ENCODE measurements at regions not wholly inside any gene's neighbourhood (a gene's known extent, or its start where the extent isn't known, plus 50 kb on each side); places are given as distances from the start of the nearest gene placed in this dataset.

DNA sequence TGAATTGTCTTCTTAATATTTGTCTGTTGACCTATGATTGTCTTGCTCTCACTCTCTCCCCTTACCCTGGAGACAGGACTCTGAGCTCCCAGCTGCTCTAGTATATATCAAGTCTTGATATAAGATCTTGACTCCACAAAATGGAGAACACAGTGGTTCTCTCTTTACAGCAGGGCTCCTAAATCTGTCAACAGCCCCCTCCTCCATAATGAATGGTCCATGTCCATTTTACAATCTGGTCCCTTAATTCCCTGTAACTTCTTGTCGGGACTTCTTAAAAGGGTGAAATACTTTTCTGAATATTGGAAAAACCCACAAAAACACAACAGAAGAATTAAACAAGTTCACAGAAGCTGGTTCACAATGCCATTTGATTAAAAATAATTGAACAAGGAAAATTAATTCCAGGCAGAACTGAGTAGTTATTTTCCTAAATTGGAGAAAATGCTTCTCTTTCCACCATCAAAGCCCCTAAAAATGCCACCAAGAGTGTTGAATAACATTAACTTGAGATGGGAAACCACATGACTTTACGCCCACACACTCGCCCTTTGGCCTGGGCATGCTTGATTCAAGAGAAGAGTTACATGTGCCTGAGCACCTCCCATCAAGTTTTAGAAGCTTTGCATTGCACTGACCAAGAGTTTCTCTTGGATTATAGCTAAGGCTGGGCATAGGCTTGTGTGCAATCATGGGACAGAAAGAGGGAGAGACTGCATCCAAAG is 109.8 kb downstream of the TOMM20 start:
- Histone ChIP-seq H3K27me3 (no peaks in the 10 kb centered on the region), H3K27ac (no peak overlapping the region), H3K4me1 (no peaks in the 10 kb centered on the region), H3K4me3 (no peak overlapping the region), H3K9me3 (no peaks in the 10 kb centered on the region), H3K36me3 (no peaks in the 10 kb centered on the region)
- DNase-seq (peak in 2 of 3 donors; percentile 52 to 54), ATAC-seq (peak; percentile 42 to 77 (median 54))
- WGBS (ENCODE audit: insufficient coverage, low coverage, low lambda C conversion rate, missing lambda C conversion rate), result 65% methylated on average over 3 of the region's 3 CpGs
- intact Hi-C loops (cut with DNase I), result no loop called here
- TF ChIP-seq POLR2A (IDR thresholded peaks at IDR 0.05), result no peak
- TF ChIP-seq, protein P1, sequence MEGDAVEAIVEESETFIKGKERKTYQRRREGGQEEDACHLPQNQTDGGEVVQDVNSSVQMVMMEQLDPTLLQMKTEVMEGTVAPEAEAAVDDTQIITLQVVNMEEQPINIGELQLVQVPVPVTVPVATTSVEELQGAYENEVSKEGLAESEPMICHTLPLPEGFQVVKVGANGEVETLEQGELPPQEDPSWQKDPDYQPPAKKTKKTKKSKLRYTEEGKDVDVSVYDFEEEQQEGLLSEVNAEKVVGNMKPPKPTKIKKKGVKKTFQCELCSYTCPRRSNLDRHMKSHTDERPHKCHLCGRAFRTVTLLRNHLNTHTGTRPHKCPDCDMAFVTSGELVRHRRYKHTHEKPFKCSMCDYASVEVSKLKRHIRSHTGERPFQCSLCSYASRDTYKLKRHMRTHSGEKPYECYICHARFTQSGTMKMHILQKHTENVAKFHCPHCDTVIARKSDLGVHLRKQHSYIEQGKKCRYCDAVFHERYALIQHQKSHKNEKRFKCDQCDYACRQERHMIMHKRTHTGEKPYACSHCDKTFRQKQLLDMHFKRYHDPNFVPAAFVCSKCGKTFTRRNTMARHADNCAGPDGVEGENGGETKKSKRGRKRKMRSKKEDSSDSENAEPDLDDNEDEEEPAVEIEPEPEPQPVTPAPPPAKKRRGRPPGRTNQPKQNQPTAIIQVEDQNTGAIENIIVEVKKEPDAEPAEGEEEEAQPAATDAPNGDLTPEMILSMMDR (IDR thresholded peaks at IDR 0.05), result no peak

DNA sequence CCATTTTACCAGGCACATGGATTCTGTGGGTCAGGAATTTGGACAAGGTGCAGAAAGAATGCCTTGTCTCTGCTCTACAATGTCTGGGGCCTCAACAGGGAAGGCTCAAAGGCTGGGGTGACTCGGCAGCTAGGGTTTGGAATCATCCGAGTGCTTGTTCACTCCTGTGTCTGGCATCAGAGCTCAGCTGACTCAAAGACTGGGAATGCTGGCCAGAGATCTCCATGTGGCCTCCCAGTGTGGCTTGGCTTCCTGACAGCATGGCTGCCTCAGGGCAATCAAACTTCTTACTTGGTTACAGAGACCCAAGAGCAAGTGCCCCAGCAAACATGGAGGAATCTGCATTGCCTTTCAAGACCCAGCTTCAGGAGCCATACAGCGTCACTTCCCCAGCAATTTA is 110.5 kb downstream of the TOMM20 start:
- TF ChIP-seq POLR2A (IDR thresholded peaks at IDR 0.05), result no peak
- TF ChIP-seq, protein P1 (IDR thresholded peaks at IDR 0.05), result no peak
- ATAC-seq, result peak in 1 of 4 donors; percentile 39
- Histone ChIP-seq H3K4me3 (no peak overlapping the region), H3K36me3 (no peaks in the 10 kb centered on the region), H3K27ac (no peak overlapping the region), H3K4me1 (no peaks in the 10 kb centered on the region), H3K27me3 (no peaks in the 10 kb centered on the region), H3K9me3 (no peaks in the 10 kb centered on the region)
- 57% methylated on average over 1 of the region's 3 CpGs for WGBS (ENCODE audit: insufficient coverage, low coverage, low lambda C conversion rate, missing lambda C conversion rate)
- peak in 1 of 3 donors; percentile 20 for DNase-seq
- intact Hi-C loops (cut with DNase I), result no loop called here

DNA sequence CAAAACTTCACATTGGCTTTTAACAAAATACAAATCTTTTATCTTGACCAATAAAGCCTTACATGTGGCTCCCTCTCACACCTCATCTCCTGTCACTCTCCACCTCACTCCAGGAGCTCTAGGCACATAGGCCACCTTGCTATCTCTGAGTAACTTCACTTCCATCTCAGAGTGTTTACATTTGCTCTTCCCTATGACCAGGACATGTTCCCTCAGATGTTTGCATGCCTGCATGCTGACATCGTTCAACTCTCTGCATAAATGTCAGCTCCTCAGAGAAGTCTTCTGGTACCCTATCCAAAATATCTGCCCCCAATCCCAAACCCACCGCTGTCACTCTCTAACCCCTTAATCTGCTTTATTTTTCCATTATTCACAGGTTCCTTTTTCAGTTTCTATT is 110.9 kb downstream of the TOMM20 start:
- Histone ChIP-seq H3K36me3 (no peaks in the 10 kb centered on the region), H3K27me3 (no peaks in the 10 kb centered on the region), H3K9me3 (no peaks in the 10 kb centered on the region), H3K27ac (no peak overlapping the region), H3K4me3 (no peak overlapping the region), H3K4me1 (no peaks in the 10 kb centered on the region)
- 80% methylated on average over 2 of the region's 2 CpGs for WGBS (ENCODE audit: insufficient coverage, low coverage, low lambda C conversion rate, missing lambda C conversion rate)
- DNase-seq (peak in 1 of 3 donors; percentile 21), ATAC-seq (peak in 1 of 4 donors; percentile 40)
- intact Hi-C loops (cut with DNase I), result no loop called here
- TF ChIP-seq, protein P1 (IDR thresholded peaks at IDR 0.05), result no peak
- no peak for TF ChIP-seq POLR2A (IDR thresholded peaks at IDR 0.05)

DNA sequence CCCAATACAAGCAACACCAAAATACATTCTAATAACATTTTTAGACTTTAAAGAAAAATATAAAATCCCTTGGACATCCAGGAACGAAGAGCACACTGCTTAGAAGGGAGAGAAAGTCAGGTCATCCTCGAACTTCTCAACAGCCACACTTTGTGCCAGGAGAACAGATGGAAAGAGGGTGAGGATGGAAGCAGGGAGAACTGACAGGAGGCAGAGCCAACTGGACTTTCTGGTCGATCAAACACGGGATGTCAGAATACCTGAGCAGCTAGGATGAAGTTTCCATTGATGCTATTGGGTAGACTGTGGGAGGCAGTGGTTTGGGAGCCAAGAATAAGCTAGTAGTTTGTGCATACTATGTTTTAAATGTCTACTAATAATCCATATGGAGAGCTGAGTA is 111.4 kb downstream of the TOMM20 start:
- WGBS (ENCODE audit: insufficient coverage, low coverage, low lambda C conversion rate, missing lambda C conversion rate), result 93% methylated on average over 4 of the region's 4 CpGs
- no peak for DNase-seq

More for the DNA sequence above, 111.4 kb downstream of the TOMM20 start:
- H3K4me3 ChIP-seq, result no peak overlapping the region
- no peak overlapping the region for H3K27ac ChIP-seq
- no peak for ATAC-seq
- H3K9me3 ChIP-seq, result no peaks in the 10 kb centered on the region
- intact Hi-C loops (cut with DNase I), result no loop called here
- H3K36me3 ChIP-seq, result no peaks in the 10 kb centered on the region
- TF ChIP-seq, protein P1 (IDR thresholded peaks at IDR 0.05), result no peak
- no peaks in the 10 kb centered on the region for H3K27me3 ChIP-seq
- H3K4me1 ChIP-seq, result no peaks in the 10 kb centered on the region
